Esophagus muscularis mucosa (tissue), 4 donors: ENCODE measurements at regions not wholly inside any gene's neighbourhood (a gene's known extent, or its start where the extent isn't known, plus 50 kb on each side); places are given as distances from the start of the nearest gene placed in this dataset.

Source experiments
- DNase-seq: peaks from one replicate; pipeline ENCODE4 v3.0.0-alpha.2; 2017; ENCODE audit errors: extremely low spot score
- H3K27ac ChIP-seq, 4 donors: fragments of 200-600 bp; sonication (generic); replicated peaks in 1 of 4; 1 replicate in 3 of 4; 2 replicates in 1 of 4; pipeline ENCODE4 v1.5.1; 2016 to 2019; ENCODE audit warnings: mild to moderate bottlenecking in 1 of 4
- H3K27me3 ChIP-seq, 4 donors: fragments of 200-600 bp; sonication (generic); one replicate each; pipeline versions ENCODE4 v1.5.1 to v1.6.0; 2016 to 2019
- H3K36me3 ChIP-seq, 4 donors: fragments of 200-600 bp; sonication (generic); one replicate each; pipeline ENCODE4 v1.5.1; 2016 to 2019
- H3K4me1 ChIP-seq, 4 donors: fragments of 200-600 bp; sonication (generic); one replicate each; pipeline ENCODE4 v1.5.1; 2016 to 2019
- H3K4me3 ChIP-seq, 4 donors: fragments of 200-600 bp; sonication (generic); 1 replicate in 2 of 4; 2 replicates in 2 of 4; pipeline ENCODE4 v1.5.1; 2016 to 2019; ENCODE audit warnings: mild to moderate bottlenecking in 4 of 4, moderate library complexity in 1 of 4
- H3K9me3 ChIP-seq, 4 donors: fragments of 200-600 bp; sonication (generic); 1 replicate in 3 of 4; 2 replicates in 1 of 4; pipeline ENCODE4 v1.5.1; 2016 to 2019
- EP300 ChIP-seq: sonication (generic); formaldehyde crosslinking; IDR thresholded peaks from one replicate; pipeline ENCODE4 v1.6.1; 2017; ENCODE audit warnings: antibody characterized with exemption
- POLR2A ChIP-seq: fragments of 450-650 bp; IDR thresholded peaks from one replicate; pipeline ENCODE4 v1.6.1; 2017; ENCODE audit warnings: antibody characterized with exemption, moderate library complexity, mild to moderate bottlenecking, low read depth
- POLR2AphosphoS5 ChIP-seq, 2 donors: sonication (generic); formaldehyde crosslinking; IDR thresholded peaks; one replicate each; pipeline ENCODE4 v1.6.1; 2017; ENCODE audit warnings: antibody characterized with exemption in 2 of 2
- WGBS: methylation state at CpG from one replicate; pipeline ENCODE4 v1.1.5; 2018; 5-methylcytosine and 5-hydroxymethylcytosine counted together
- intact Hi-C: fragments of 100-400 bp; cut with DNase I; formaldehyde crosslinking; loops from one replicate; pipeline ENCODE4 v1.15.1; 2023
- TF ChIP-seq, protein P1 (sequence below), 3 experiments: fragments of 200-600 bp in 2 of 3; fragments of 450-650 bp in 1 of 3; sonication (generic) in 2 of 3; IDR thresholded peaks; one replicate each; pipeline ENCODE4 v1.5.1; 2017 to 2019; ENCODE audit warnings: antibody characterized with exemption in 3 of 3, mild to moderate bottlenecking in 2 of 3, moderate library complexity in 1 of 3

GRCh38 chr19:34824686-34825085 lies 51.7 kb upstream of the ZNF599 start:
- Histone ChIP-seq H3K27me3 (no peaks in the 10 kb centered on the region), H3K36me3 (no peaks in the 10 kb centered on the region), H3K4me1 (no peaks in the 10 kb centered on the region), H3K27ac (no peak overlapping the region), H3K9me3 (no peaks in the 10 kb centered on the region), H3K4me3 (no peak overlapping the region)
- intact Hi-C loops = no loop called here
- no peak for DNase-seq
- 91% methylated on average over 4 of the region's 4 CpGs for WGBS
- TF ChIP-seq POLR2AphosphoS5 (IDR thresholded peaks at IDR 0.05) = no peak
- TF ChIP-seq EP300 = no peak
- TF ChIP-seq, protein P1, sequence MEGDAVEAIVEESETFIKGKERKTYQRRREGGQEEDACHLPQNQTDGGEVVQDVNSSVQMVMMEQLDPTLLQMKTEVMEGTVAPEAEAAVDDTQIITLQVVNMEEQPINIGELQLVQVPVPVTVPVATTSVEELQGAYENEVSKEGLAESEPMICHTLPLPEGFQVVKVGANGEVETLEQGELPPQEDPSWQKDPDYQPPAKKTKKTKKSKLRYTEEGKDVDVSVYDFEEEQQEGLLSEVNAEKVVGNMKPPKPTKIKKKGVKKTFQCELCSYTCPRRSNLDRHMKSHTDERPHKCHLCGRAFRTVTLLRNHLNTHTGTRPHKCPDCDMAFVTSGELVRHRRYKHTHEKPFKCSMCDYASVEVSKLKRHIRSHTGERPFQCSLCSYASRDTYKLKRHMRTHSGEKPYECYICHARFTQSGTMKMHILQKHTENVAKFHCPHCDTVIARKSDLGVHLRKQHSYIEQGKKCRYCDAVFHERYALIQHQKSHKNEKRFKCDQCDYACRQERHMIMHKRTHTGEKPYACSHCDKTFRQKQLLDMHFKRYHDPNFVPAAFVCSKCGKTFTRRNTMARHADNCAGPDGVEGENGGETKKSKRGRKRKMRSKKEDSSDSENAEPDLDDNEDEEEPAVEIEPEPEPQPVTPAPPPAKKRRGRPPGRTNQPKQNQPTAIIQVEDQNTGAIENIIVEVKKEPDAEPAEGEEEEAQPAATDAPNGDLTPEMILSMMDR (IDR thresholded peaks at IDR 0.05) = no peak
- no peak for TF ChIP-seq POLR2A
